Kidney (tissue), 13 donors: ENCODE measurements at regions not wholly inside any gene's neighbourhood (a gene's known extent, or its start where the extent isn't known, plus 50 kb on each side); places are given as distances from the start of the nearest gene placed in this dataset.

Experiments
- DNase-seq, 5 donors: peaks; one replicate each; pipeline ENCODE4 v3.0.0-alpha.2; 2013 to 2020
- FAIRE-seq: peaks from 2 replicates; lab custom pipeline; 2012; peaks lifted over from hg19 to GRCh38; lab: Jason Lieb, UNC
- H3K27ac ChIP-seq, 2 donors: one replicate each; pipeline ENCODE4 v1.7.0; 2013; ENCODE audit warnings: low read depth in 2 of 2, low read length in 2 of 2, inconsistent platforms in 1 of 2
- H3K27me3 ChIP-seq: one replicate; pipeline ENCODE4 v1.7.1; 2013; ENCODE audit warnings: low read length, inconsistent platforms; ENCODE audit not compliant: control insufficient read depth, insufficient read depth
- H3K36me3 ChIP-seq, 3 donors: one replicate each; pipeline versions ENCODE4 v1.7.0 to v1.7.1; 2013; ENCODE audit warnings: low read length in 3 of 3, control low read depth in 1 of 3, inconsistent platforms in 1 of 3; ENCODE audit not compliant: insufficient read depth in 3 of 3, control insufficient read depth in 2 of 3
- H3K4me1 ChIP-seq, 3 donors: one replicate each; pipeline versions ENCODE4 v1.7.0 to v1.7.1; 2013; ENCODE audit warnings: low read length in 3 of 3, inconsistent platforms in 1 of 3, low read depth in 1 of 3; ENCODE audit not compliant: control insufficient read depth in 2 of 3, insufficient read depth in 2 of 3
- H3K4me3 ChIP-seq, 3 donors: one replicate each; pipeline versions ENCODE4 v1.7.0 to v1.8.1; 2013; ENCODE audit warnings: low read length in 3 of 3, control low read depth in 1 of 3, inconsistent platforms in 1 of 3
- H3K9ac ChIP-seq, 3 donors: one replicate each; pipeline versions ENCODE4 v1.7.0 to v1.7.1; 2013; ENCODE audit warnings: low read length in 3 of 3, control low read depth in 1 of 3, inconsistent platforms in 1 of 3
- H3K9me3 ChIP-seq, 3 donors: one replicate each; pipeline versions ENCODE4 v1.7.0 to v1.7.1; 2013; ENCODE audit warnings: low read length in 3 of 3, control low read depth in 1 of 3, inconsistent platforms in 1 of 3; ENCODE audit not compliant: control insufficient read depth in 2 of 3, insufficient read depth in 1 of 3
- intact Hi-C: fragments of 100-400 bp; cut with DNase I; formaldehyde crosslinking; loops from one replicate; pipeline ENCODE4 v1.11.1; 2022
- TF ChIP-seq, protein P1 (sequence below): IDR thresholded peaks from 3 replicates; pipeline ENCODE4 v1.5.1; 2012; ENCODE audit warnings: mild to moderate bottlenecking, moderate library complexity, borderline replicate concordance; ENCODE audit not compliant: insufficient read depth; ENCODE audit errors: extremely low read depth
- donor health status: control.
- donor health status: control.
- donor health status: control.
- donor health status: control.
- donor health status: control.
- donor health status: DM: yes; HTN: yes; CAD: no.
- donor health status: Normal renal cell carcinoma (clear cell type).

- intact Hi-C loops: no loop called here
These were observed 123.4 kb upstream of the IRF2BP2 start for GRCh38 chr1:234733427-234733826.

GRCh38 chr1:234732671-234733390 lies 122.9 kb upstream of the IRF2BP2 start:
- Histone ChIP-seq H3K4me1 (peaks cover 0 to 5% (median under 1%) of the 10 kb centered on the region in 3 donors), H3K9me3 (no peaks in the 10 kb centered on the region), H3K27ac (no peak overlapping the region), H3K36me3 (no peaks in the 10 kb centered on the region), H3K27me3 (no peaks in the 10 kb centered on the region), H3K9ac (no peak overlapping the region), H3K4me3 (no peak overlapping the region)
- intact Hi-C loops: no loop called here
- FAIRE-seq (no peak), DNase-seq (no peak)
- TF ChIP-seq, protein P1, sequence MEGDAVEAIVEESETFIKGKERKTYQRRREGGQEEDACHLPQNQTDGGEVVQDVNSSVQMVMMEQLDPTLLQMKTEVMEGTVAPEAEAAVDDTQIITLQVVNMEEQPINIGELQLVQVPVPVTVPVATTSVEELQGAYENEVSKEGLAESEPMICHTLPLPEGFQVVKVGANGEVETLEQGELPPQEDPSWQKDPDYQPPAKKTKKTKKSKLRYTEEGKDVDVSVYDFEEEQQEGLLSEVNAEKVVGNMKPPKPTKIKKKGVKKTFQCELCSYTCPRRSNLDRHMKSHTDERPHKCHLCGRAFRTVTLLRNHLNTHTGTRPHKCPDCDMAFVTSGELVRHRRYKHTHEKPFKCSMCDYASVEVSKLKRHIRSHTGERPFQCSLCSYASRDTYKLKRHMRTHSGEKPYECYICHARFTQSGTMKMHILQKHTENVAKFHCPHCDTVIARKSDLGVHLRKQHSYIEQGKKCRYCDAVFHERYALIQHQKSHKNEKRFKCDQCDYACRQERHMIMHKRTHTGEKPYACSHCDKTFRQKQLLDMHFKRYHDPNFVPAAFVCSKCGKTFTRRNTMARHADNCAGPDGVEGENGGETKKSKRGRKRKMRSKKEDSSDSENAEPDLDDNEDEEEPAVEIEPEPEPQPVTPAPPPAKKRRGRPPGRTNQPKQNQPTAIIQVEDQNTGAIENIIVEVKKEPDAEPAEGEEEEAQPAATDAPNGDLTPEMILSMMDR: no peak

More at GRCh38 chr1:234733427-234733826, 123.4 kb upstream of the IRF2BP2 start:
- no peaks in the 10 kb centered on the region for H3K27me3 ChIP-seq
- TF ChIP-seq, protein P1: no peak
- H3K4me1 ChIP-seq: peaks cover 0 to 3% (median 2%) of the 10 kb centered on the region in 3 donors
- H3K4me3 ChIP-seq: no peak overlapping the region
- H3K36me3 ChIP-seq: no peaks in the 10 kb centered on the region
- no peak overlapping the region for H3K9ac ChIP-seq
- DNase-seq (no peak), FAIRE-seq (no peak)
- H3K9me3 ChIP-seq: no peaks in the 10 kb centered on the region
- H3K27ac ChIP-seq: no peak overlapping the region

GRCh38 chr1:234732260-234732659 lies 122.3 kb upstream of the IRF2BP2 start:
- TF ChIP-seq, protein P1: no peak
- H3K36me3 ChIP-seq: no peaks in the 10 kb centered on the region
- no peaks in the 10 kb centered on the region for H3K27me3 ChIP-seq
- no peaks in the 10 kb centered on the region for H3K9me3 ChIP-seq
- no peak overlapping the region for H3K9ac ChIP-seq
- peaks cover under 1 to 11% (median 6%) of the 10 kb centered on the region in 3 donors for H3K4me1 ChIP-seq
- H3K4me3 ChIP-seq: no peak overlapping the region
- DNase-seq: no peak
- no peak overlapping the region for H3K27ac ChIP-seq
- no peak for FAIRE-seq
- intact Hi-C loops: no loop called here
